HG03439 (cell line): ENCODE measurements at regions not wholly inside any gene's neighbourhood (a gene's known extent, or its start where the extent isn't known, plus 50 kb on each side); places are given as distances from the start of the nearest gene placed in this dataset.
A peak's percentile ranks its signal among the peaks of the same experiment; 100 is the strongest.

Experiments used
- ATAC-seq: cut with Tn5 transposase; IDR thresholded peaks from one replicate; pipeline ENCODE4 v1.9.1; 2021; ENCODE audit warnings: mild to moderate bottlenecking, moderate library complexity; ENCODE audit not compliant: unreplicated experiment

GRCh38 chr7:46168231-46168630 is 247.2 kb upstream of the IGFBP3 start:
- no peak for ATAC-seq

DNA sequence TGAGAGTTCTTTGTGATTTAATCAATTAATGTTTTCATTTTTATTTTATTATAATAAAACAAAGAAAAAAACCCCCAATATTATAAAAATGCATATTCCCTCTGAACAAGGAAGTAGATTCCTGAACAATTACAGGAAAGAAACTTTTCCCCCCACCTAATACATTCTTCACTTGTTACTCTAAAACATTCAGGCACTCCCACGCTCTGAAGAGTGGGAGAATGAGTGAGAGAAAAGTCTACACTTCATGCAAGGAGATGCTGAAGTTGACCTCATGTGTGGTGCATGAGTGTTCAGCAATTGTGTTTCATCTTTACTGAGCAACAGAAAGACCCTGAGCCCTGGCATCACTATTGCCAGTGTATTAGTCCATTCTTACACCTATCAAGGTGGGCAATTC is 244.2 kb upstream of the IGFBP3 start:
- ATAC-seq: no peak

DNA sequence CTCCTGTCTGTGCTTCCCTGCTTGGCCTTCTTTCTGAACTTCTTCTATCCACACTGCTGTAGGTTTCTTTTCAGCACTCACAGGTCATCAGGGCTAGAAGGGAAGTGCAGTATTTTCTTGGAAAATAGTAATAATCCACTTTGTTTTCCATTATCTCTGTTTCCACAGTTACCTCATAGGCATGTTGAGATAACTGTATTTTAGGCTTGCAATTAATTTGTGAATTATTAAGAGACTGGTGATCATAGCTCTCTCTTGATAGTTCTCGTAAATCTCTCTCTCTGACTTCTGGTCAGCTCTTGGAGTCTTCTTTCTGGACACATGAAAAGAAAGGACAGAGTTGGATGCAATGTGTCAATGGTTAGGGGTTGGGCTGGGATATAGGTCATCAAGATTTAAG is 243.6 kb upstream of the IGFBP3 start:
- ATAC-seq: no peak

- ATAC-seq: no peak
Measured at GRCh38 chr7:46163246-46163645, 242.2 kb upstream of the IGFBP3 start.

- ATAC-seq: no peak
Measured at GRCh38 chr7:46162609-46163008, 241.5 kb upstream of the IGFBP3 start.

DNA sequence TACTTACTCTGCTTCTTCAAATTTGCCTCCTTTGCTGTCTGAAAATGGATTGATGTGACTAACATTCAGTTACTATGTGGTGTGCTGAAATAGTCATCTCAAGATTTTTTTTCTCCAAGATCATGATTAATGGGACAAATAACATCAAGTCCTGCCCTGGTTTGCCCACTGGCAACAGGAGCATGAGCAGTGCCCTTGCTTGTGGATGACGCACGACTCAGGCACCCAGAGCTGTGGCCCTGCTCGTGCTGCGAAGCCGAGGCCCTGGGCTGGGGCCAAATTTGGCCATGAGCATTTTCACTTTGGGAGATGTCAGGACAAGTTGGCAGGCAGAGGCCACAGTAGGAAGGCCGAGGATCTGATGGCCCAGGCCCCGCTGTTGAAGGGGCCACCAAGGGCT is 239.8 kb upstream of the IGFBP3 start:
- ATAC-seq: no peak

- ATAC-seq: no peak
Measured at GRCh38 chr7:46157931-46158330, 236.9 kb upstream of the IGFBP3 start.

GRCh38 chr7:46157404-46157803 is 236.3 kb upstream of the IGFBP3 start:
- no peak for ATAC-seq

DNA sequence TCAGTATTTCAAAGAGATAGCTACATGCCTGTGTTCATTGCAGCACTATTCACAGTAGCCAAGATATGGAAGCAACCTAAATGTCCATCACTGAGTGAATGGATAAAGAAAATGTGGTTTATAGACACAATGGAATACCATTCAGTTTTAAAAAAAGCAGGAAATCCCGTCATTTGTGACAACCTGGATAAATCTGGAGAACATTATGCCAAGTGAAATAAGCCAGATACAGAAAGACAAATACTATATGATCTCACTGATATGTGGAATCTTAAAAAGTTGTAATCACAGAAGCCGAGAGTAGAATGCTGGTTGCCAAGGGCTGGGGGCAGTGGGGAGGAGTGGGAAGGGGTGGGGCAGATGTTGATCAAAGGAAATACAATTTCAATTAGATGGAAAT is 235.8 kb upstream of the IGFBP3 start:
- no peak for ATAC-seq

- no peak for ATAC-seq
Measured at GRCh38 chr7:46156086-46156485, 235.0 kb upstream of the IGFBP3 start.

DNA sequence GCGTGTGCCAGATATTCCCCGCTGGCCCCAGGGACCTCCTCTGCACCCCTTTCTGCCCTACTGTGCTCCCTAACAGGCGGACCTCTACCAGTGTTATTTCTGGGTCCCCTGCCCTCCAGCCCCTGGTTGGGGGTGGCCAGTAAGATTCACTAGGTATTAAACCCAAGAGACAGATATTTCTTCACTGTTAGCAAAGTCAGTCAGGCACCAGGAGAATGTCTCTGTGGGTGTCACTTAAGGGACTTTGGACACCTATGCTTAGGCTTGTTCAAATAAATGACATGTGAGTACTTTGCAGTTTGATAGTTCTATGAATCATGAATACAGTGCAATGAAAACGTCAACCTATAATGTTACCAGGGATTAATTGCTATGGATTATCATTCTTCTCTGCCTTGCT is 234.3 kb upstream of the IGFBP3 start:
- ATAC-seq: no peak

DNA sequence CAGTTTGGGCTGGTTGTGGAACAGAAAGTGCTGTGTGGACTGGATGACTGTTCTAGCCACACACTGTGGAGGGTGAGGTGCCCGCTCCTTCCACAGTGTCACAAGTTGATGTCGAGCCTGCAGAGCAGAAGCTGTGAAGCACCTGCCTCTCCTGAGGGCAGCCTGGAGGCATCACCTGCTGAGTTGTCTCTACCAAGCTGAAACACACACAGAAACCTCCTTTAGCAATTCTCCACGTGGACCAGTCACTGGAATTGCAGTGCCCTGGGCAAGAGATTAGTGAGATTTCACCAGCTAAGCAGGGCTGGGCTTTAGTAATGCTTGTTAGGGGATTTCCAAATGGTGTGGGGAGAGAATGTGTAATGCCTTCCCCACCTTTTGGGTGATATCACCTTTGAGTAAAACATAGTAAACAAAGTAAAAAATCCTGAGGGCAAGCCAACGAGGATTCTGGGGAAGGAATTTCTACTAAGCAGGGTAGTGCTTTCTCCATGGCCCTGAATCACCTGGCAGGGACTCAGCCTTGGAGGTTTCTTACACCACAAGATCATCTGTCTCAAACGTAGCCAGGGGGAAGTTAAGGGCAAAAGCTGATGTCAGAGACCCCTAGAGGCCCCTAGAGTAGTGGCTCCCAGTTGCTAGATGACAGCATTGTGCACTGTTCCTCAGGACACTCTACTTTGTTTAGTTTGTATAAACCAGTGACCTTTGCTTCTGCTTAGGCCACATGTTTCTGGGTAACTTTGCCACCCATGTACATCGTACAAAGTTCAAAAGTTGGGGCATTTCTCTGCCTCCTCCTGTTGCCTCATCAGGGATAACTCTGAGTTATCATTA is 233.1 kb upstream of the IGFBP3 start:
- peak; percentile 55 for ATAC-seq

DNA sequence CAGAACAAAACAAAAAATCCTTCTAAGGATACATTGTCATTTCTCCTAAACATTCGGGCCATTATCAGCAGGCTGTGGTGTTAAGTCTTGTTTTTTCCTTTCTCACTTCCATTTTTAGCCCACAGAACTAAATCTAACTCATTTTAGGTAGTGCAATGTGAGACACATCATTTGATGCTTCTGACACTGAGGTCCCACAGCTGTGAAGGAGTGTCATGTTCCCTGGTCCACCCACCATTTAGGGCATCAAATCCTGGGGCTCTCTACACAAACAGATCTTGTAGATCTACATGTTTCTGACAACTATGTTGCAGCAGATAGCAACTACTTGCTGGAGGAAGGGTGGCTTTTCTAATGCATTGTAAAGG is 232.5 kb upstream of the IGFBP3 start:
- peak; percentile 25 for ATAC-seq

DNA sequence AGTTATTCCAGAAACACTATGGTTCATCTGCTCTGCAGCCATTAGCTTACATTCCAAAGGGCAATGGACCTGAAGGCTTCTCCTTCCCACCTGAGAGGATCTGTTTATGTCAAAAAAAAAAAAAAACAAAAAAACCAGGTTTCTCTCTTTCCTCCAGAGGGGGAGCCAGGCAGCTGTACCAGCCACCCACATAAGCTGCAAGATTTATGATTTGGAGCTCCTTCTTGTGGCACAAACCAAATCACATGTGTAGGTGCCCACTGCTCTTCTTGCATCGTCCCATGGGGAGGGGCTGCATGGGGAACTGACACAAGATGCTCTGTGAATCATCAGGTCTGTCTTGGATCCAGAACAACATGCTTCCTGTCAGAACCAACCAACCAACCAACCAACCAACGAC is 231.6 kb upstream of the IGFBP3 start:
- no peak for ATAC-seq

GRCh38 chr7:46150721-46151120 is 229.6 kb upstream of the IGFBP3 start:
- no peak for ATAC-seq

GRCh38 chr7:46150202-46150601 is 229.1 kb upstream of the IGFBP3 start:
- ATAC-seq: no peak

DNA sequence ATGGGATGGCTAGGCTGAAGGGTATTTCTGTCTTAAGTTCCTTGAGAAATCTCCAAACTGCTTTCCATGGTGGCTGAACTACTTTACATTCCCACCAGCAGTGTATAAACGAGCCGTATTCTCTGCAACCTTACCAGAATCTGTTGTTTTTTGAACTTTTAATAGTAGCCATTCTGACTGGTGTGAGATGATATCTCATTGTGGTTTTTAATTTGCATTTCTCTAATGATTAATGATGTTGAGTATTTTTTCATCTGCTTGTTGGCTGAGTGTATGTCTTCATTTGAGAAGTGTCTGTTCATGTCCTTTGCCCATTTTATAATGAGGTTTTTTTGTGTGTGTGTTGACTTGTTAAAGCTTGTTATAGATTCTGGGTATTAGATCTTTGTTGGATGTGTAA is 226.8 kb upstream of the IGFBP3 start:
- no peak for ATAC-seq

DNA sequence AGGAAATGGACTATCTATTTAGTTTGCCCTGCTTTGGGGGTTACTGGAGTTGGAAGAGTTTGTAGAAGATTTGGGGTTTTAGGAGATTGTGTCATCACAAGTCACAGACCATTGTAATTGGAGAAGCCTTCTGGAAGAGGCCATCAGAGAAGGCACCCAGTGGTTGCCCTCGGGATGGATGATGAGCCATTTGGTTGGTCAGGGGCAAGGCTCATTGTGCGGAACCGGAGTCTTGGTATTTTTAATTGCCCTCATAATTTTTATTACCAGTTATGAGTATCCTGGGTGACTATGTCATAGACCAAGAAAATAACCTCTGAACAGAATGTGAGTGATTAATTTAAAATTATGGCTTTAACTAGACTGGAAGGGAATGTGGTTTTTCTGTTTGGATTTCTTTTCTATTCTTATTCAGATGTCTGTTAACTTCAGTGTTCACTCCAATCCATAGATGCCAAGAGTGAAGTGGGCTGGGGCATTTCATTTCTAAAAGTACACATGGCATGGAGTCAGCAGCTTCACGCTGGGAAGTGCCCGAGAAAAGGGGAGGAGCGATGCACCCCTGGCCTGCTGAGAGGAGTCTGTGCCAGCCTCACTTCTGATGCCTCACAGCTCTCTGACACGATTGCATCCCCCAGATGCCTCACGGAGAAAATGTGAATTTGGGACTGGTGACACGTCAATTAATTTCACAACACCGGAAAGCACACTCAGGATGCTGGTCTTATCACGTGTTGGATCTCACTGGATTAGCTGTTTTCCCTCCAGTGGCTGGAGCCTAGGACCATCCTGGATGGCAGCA is 225.6 kb upstream of the IGFBP3 start:
- no peak for ATAC-seq

GRCh38 chr7:46145412-46145811 is 224.3 kb upstream of the IGFBP3 start:
- no peak for ATAC-seq

GRCh38 chr7:46143949-46144917 is 223.2 kb upstream of the IGFBP3 start:
- no peak for ATAC-seq

DNA sequence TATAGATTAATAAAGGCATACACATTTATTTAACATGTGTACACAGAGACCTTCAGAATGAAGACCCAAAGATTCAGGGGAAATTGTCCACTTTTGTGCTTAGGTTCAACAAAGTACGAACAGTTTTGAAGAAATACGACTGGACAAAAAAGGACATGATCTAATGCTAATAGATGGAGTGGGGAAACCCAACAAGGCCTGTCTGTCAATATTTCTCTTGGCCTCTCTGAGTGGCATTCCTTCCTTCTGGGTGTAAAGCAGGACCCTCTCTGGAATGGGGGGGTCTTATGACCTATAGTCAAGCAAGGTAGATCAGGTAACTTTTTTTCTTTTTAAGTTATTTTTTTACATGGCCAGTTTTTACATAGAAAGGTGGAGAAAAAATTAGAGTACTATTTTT is 222.3 kb upstream of the IGFBP3 start:
- no peak for ATAC-seq
